Colonic mucosa (tissue), 4 donors: ENCODE measurements at regions not wholly inside any gene's neighbourhood (a gene's known extent, or its start where the extent isn't known, plus 50 kb on each side); places are given as distances from the start of the nearest gene placed in this dataset.

Experiments
- DNase-seq: peaks from one replicate; pipeline ENCODE4 v3.0.0-alpha.2; 2020
- H3K27ac ChIP-seq: fragments of 200-600 bp; one replicate; pipeline ENCODE4 v1.8.0; 2021
- H3K27me3 ChIP-seq: fragments of 200-600 bp; one replicate; pipeline ENCODE4 v1.8.0; 2021
- H3K36me3 ChIP-seq: fragments of 200-600 bp; one replicate; pipeline ENCODE4 v1.8.0; 2021
- H3K4me1 ChIP-seq: fragments of 200-600 bp; one replicate; pipeline ENCODE4 v1.8.0; 2021; ENCODE audit warnings: mild to moderate bottlenecking
- H3K4me3 ChIP-seq: fragments of 200-600 bp; one replicate; pipeline ENCODE4 v1.8.0; 2021
- H3K9ac ChIP-seq, 2 donors: one replicate each; pipeline ENCODE4 v1.7.0; 2013; ENCODE audit warnings: control low read depth in 2 of 2, low read depth in 2 of 2, low read length in 2 of 2
- H3K9me3 ChIP-seq: fragments of 200-600 bp; one replicate; pipeline ENCODE4 v1.8.0; 2021
- intact Hi-C: fragments of 100-400 bp; cut with DNase I; formaldehyde crosslinking; loops from one replicate; pipeline ENCODE4 v1.14.1; 2022
- TF ChIP-seq, protein P1 (sequence below): fragments of 200-600 bp; IDR thresholded peaks from one replicate; pipeline ENCODE4 v1.8.0; 2022; ENCODE audit warnings: antibody characterized with exemption, mild to moderate bottlenecking
- donor health status: healthy.
- donor health status: DM: no; HTN: no; CAD: no.
- donor health status: DM: no; HTN: no; CAD: no.

GRCh38 chrY:12553909-12554308, 147.1 kb upstream of the USP9Y start:
- no peaks in the 10 kb centered on the region for H3K36me3 ChIP-seq
- intact Hi-C loops = no loop called here
- H3K4me3 ChIP-seq = no peak overlapping the region
- H3K27me3 ChIP-seq = no peaks in the 10 kb centered on the region
- no peak for DNase-seq
- H3K27ac ChIP-seq = no peak overlapping the region
- H3K4me1 ChIP-seq = no peaks in the 10 kb centered on the region
- no peak overlapping the region for H3K9ac ChIP-seq
- no peaks in the 10 kb centered on the region for H3K9me3 ChIP-seq
- TF ChIP-seq, protein P1, sequence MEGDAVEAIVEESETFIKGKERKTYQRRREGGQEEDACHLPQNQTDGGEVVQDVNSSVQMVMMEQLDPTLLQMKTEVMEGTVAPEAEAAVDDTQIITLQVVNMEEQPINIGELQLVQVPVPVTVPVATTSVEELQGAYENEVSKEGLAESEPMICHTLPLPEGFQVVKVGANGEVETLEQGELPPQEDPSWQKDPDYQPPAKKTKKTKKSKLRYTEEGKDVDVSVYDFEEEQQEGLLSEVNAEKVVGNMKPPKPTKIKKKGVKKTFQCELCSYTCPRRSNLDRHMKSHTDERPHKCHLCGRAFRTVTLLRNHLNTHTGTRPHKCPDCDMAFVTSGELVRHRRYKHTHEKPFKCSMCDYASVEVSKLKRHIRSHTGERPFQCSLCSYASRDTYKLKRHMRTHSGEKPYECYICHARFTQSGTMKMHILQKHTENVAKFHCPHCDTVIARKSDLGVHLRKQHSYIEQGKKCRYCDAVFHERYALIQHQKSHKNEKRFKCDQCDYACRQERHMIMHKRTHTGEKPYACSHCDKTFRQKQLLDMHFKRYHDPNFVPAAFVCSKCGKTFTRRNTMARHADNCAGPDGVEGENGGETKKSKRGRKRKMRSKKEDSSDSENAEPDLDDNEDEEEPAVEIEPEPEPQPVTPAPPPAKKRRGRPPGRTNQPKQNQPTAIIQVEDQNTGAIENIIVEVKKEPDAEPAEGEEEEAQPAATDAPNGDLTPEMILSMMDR = no peak

GRCh38 chrY:12555005-12555404, 146.0 kb upstream of the USP9Y start:
- no peaks in the 10 kb centered on the region for H3K4me1 ChIP-seq
- no peaks in the 10 kb centered on the region for H3K27me3 ChIP-seq
- no peak overlapping the region for H3K4me3 ChIP-seq
- no peaks in the 10 kb centered on the region for H3K36me3 ChIP-seq
- no peak overlapping the region for H3K9ac ChIP-seq
- H3K9me3 ChIP-seq = no peaks in the 10 kb centered on the region
- DNase-seq = no peak
- intact Hi-C loops = no loop called here
- no peak overlapping the region for H3K27ac ChIP-seq
- TF ChIP-seq, protein P1 = no peak

GRCh38 chrY:12559007-12559406, 142.0 kb upstream of the USP9Y start:
- Histone ChIP-seq H3K9ac (no peak overlapping the region), H3K9me3 (no peaks in the 10 kb centered on the region), H3K4me3 (no peak overlapping the region), H3K4me1 (no peaks in the 10 kb centered on the region), H3K27me3 (no peaks in the 10 kb centered on the region), H3K36me3 (no peaks in the 10 kb centered on the region), H3K27ac (no peak overlapping the region)
- TF ChIP-seq, protein P1 = no peak
- DNase-seq = no peak
- intact Hi-C loops = no loop called here

DNA sequence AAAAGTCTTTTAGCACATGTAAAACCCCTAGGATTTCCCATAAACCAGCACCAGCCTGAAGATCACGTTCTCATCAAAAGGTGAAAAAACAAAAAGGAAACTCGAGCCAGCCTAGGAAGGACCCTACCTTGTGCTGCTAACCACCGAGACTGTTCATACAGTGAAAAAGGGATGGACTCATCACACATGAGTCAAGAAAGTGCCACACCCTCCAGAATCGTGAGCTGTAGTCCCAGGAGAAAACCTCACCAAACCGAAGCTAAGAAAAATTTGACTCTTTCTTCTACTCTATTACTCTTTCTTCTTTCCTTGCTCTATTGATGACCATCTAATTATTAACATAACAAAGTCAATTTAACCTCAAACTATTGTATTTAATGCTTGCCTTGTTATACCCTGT, 124.8 kb upstream of the USP9Y start:
- Histone ChIP-seq H3K9ac (no peak overlapping the region), H3K4me3 (no peak overlapping the region), H3K9me3 (no peaks in the 10 kb centered on the region), H3K27ac (no peak overlapping the region), H3K4me1 (no peaks in the 10 kb centered on the region), H3K27me3 (no peaks in the 10 kb centered on the region), H3K36me3 (no peaks in the 10 kb centered on the region)
- no peak for DNase-seq
- intact Hi-C loops = no loop called here
- TF ChIP-seq, protein P1 = no peak

DNA sequence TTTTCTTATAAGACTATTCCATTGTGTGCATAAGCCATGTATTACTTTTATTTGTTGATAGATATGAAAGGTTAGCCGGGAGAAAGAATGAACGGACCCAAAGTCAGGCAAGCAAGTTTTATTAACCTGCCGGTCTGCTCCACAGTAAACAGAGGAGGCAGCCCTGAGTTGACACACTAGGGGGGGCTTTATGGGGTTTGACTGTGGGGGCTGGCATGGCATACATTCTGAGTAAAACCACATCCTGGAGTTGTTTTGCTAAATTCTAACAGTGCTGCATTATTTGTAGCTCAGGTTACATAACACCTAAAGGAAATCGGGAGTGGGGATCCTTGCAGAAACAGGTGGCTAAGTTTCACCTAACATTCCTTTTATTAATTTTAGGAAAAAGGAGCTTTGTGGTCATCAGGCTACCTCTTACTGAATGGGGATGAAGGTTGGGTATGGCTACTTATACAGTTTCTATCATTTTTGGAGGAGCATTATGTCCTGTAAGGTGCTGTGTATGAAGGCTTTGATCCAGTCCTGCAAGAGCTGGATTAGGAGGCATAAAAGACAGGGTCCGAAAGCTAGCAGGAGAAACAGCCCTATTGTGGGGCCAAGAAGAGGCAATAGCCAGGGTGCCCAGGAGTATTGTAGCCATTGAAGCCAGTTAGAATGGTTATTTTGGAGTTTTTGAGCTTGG, 107.4 kb upstream of the USP9Y start:
- Histone ChIP-seq H3K4me3 (no peak overlapping the region), H3K9me3 (no peaks in the 10 kb centered on the region), H3K4me1 (no peaks in the 10 kb centered on the region), H3K9ac (no peak overlapping the region), H3K27me3 (no peaks in the 10 kb centered on the region), H3K27ac (no peak overlapping the region), H3K36me3 (no peaks in the 10 kb centered on the region)
- no peak for DNase-seq
- intact Hi-C loops = no loop called here
- TF ChIP-seq, protein P1 = no peak
